GM18909 (cell line): ENCODE measurements at regions not wholly inside any gene's neighbourhood (a gene's known extent, or its start where the extent isn't known, plus 50 kb on each side); places are given as distances from the start of the nearest gene placed in this dataset.
"Not testable (repeated sequence)": the region's sequence is repeated elsewhere in the genome, so short reads cannot be mapped to it uniquely, and the experiment has no call there.

ENCODE experiments used
- ATAC-seq: cut with Tn5 transposase; IDR thresholded peaks from one replicate; pipeline ENCODE4 v1.9.1; 2021; ENCODE audit warnings: mild to moderate bottlenecking; ENCODE audit not compliant: unreplicated experiment, poor library complexity

DNA sequence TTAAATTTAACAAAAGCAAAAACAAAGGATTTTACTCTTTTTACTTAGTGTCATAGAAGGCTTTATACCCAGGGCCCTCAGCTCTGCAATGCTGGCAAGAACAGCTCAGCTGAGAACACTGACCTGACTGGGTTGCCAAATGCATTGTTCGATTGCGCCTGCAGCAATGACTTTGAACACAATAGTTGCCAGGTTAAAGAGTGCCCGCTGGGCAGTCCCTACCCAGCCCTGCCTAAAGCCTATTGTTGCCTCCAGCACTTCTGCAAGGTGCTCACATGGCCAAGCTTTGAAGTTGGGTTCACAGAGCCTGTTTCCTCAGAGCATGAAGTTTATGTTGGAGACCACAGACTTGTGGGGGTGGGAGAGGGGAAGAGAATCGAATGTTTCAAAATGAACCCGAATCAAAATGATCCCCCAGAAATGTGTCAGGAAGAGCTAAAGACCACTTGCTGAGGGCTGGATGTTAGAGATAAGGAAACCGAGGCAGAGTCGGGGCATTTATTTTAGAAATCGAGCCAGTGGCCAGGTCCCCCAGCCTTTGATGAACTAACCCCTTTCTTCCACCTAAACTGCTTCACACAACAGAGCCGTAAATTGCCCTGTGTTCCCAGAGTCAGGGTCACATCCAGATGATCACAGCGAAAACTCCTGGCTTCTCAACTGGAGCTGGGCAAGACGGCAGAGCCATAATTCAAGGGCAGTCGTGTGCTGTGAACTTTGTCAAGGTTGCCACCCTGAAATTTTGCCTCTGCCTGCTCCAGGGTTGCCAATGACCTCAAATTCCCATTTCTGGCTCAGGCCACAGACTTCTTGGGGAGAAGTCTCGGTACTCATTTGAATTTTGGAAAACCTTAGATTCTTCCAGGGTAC is 55.0 kb downstream of the FOXA2 start:
- ATAC-seq = no peak

DNA sequence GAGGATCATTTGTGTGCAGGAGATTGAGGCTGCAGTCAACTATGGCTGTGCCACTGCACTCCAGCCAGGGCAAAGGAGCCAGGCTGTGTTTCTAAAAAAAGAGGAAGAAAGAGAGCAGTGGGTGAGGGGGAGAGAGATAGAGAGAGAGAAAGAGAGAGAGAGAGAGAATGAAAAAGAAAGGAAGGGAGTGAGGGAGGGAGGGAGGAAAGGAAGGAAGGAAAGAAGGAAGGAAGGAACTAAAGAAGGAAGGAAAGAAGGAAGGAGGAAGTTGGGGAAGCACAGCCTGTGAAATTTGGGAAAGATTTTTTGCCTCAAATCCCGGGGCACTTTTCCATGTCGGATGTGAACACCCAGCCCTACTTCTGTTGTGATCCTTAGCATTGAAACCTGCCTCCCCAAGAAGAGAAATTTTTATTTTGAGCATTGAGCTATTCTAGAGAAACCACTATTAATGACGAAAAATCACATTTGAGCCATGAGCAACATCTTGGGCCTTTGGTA is 57.8 kb downstream of the FOXA2 start:
- no peak for ATAC-seq

DNA sequence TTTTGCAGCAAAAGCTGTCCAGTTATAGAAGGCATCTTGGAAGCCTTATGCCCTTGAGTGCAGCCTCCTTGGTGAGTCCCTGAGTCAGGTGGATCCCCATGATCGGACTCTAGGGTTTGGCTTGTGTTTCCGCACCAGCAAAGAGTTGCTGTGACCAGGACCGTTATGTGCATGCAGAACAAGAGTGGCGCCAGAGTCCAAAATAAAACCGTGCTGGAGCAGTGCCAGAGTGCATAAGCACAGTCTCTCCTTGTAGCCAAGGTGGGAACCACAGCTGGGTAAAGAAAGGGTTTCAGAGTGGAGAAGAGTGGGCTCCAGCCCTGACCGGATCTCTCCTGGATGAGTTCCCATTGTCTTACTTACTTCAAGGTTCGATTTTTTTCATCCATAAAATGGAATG is 58.6 kb downstream of the FOXA2 start:
- no peak for ATAC-seq

DNA sequence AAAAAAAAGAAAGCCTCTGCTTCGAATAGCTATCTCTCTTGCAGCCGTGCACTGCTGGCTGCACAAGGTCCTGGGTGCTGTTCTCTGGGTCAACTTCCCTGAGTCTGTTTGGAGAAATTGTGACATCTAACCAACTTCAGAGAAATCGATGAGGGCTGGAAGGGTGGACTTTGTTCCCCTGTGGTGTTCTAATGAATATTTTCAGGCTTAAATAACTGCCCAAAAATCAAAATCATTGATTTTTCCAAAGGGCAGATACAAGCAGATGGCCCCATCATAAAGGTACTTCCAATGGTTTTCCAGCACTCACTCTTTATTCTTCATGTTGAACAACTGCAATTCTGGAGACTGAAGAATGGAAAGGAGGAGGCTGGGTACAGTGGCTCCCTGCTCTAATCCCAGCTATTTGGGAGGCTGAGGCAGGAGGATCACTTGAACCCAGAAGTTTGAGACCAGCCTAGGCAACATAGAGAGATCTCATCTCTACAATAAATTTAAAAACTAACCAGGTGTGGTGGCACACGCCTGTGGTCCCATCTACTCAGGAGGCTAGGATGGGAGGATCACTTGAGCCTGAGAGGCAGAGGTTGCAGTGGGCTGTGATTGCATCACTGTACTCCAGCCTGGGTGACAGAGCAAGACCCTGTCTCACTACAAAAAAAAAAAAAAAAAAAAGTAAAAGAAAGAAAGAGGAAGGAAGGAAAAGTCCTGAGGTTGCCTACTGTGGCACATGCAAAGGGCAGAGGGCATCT is 59.1 kb downstream of the FOXA2 start:
- ATAC-seq = no peak

DNA sequence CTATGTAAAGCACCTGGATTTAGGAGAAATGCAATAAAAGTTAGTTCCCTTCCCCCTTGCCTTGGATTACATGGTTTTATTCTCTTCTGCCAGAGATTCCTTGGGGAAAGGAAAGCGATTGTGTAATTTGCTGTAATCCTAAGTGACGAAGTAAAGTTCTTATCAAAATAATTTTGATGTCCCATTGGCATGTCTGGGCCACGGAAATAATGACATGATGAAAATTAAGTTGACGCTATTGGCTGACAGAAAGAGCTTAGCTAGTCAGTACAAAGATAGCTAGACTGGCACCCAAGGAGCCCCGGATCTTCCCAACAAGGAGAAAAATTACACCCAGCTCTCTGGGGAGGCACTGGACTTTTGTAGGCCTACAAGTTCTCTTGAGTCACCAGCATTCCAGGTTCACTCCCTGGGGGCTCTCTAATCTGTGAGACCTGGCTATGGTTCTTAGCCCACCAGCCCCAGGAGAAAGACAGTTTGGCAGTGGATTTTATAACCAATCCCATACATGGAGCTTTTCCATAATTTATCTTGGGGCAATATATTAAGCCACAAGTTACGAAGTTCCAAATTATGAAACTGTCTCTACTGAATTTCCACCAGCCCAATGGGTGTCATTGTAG is 59.9 kb downstream of the FOXA2 start:
- no peak for ATAC-seq

DNA sequence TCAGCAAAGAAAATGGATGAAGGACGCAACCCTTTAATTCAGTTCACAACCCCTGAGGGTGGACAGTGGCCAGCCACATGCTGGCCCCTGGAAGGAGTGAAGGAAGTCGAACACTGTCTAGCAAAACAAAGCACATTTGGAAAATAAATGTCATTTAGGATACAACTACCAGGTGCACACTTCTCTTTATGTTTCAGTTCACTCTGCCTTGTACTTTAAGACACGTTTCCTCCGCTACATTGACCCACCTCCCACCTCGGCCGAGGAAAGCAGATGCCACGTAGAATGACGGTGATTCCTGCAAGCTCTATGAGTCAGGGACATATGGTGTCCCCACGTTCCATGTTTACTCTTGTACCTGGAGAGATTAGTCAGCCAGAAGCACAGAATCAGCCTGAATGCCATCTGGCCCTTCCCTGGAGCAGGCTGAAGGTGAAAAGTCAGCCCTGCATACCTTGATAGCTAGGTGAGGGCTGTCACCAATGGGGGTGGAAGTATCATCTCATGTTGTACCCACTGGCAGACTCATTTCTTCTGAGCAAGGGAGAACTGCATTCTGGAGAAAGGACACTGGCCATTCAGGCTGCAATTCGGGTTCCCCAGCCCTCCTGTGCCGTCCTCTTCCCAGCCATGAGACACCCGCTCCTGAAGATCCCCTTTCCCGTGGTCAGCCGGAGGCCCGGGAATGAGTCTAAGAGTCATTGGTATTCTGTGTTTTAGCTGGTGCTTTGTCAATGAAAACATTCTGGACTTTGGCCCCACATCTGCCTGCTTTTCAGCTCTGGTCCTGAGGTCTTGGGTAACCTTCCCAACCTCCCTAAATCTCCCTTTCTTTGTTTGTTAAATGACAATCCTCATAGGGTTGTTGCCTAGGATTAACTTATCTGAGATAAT is 60.6 kb downstream of the FOXA2 start:
- no peak for ATAC-seq

DNA sequence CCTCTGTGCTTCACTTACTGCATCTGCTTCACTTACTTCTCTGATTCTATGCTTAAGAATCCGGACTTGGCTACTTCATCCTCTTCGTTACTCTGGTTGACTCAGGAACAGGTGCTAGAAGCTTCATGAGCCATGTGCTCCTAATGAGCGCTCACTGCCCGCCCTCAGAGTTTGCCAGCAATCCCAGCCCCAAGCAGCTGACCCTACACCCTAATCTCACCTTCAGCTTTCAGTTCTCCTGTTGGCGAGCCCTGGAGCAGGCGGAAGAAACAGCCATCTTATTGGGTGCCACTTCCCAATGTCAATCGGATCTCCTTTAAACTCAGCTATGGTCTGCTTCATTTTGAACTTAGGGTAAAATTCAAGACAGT is 61.3 kb downstream of the FOXA2 start:
- no peak for ATAC-seq

DNA sequence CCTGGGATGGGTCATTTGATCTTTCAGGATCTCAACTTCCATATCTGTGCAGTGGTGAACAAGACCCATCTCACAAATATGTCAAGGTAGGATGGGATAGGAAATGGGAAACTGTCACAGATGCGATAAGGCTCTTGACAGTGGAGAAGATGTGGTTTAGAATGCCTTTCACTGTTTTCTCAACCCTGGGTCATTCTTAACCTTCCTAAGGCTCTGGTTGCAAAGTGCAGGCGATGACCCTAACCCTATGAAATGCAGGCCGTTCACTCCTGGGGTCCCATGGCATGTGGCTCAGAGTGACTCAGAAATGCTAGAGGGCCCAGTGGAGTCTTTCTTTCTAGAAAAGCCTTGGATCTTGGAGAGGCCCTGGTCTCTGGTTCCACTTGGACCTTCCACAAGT is 61.7 kb downstream of the FOXA2 start:
- ATAC-seq = no peak

DNA sequence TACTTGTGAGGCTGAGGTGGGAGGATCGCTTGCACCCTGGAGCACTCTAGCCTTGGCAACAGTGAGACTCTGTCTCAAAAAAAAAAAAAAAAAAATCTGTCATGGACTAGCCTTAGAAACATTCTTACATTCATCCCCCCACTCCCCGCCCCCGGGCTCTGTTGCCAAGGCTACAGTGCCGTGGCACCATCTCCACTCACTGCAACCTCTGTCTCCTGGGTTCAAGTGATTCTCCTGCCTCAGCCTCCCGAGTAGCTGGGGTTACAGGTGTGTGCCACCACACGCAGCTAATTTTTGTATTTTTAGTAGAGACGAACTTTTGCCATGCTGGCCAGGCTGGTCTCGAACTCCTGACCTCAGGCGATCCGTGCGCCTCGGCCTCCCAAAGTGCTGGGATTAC is 62.4 kb downstream of the FOXA2 start:
- ATAC-seq = not testable (repeated sequence)

DNA sequence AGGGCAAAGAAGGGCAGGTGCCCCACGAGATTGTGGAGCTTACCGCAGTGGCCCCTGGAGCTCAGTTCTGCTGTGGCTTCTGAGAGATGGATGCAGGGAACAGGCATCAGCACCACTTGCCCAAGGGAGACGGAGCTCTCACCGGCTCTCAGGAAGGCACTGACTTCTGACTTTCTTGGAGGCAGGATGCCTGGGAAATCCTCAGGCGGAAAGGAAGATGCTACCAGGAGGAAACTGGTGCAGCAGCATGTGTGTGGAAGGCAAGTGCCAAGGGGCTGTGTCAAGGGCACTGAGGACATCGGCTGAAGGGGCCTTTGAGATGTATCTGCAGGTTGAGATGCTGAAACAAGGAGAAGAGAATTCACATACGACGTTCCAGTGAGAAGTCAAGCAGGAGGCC is 64.0 kb downstream of the FOXA2 start:
- ATAC-seq = no peak

DNA sequence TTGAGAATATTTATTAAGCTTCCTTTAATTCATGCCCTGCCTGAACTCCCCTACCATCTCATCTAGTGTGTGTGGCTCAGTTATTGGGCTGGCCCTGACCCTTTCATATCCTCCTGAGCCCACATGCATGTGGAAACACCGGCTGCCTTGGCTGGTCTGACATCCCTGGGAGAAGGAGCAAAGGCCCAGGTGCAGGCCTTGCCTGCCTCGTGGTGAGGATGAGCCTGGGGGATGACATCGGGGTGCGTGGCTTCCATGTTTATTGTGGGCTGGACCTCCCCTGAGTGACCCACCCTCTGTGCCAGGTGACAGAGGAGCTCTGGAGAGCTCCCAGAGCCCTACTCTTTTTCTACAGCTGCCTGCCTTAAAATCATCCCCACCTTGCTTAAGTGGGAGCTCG is 69.1 kb downstream of the FOXA2 start:
- ATAC-seq = no peak

DNA sequence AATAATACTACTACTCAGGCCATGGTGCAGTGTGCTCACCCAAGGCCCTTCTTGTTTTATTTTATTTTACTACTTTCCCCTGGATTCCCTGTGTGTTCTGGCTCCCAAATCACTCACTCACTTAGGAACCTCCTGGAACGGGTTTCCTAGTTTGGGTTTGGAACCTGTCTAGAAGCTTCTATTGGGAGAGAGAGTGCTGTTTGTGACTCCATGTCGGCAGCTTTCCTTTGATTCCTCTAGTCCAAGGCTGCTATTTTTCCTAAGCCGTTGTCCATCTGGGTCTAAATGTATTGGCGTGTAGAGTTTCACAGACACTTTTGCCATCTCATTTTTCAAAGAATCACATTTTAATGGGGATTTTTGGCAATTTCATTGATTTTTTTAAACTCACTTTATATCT is 70.8 kb downstream of the FOXA2 start:
- no peak for ATAC-seq

DNA sequence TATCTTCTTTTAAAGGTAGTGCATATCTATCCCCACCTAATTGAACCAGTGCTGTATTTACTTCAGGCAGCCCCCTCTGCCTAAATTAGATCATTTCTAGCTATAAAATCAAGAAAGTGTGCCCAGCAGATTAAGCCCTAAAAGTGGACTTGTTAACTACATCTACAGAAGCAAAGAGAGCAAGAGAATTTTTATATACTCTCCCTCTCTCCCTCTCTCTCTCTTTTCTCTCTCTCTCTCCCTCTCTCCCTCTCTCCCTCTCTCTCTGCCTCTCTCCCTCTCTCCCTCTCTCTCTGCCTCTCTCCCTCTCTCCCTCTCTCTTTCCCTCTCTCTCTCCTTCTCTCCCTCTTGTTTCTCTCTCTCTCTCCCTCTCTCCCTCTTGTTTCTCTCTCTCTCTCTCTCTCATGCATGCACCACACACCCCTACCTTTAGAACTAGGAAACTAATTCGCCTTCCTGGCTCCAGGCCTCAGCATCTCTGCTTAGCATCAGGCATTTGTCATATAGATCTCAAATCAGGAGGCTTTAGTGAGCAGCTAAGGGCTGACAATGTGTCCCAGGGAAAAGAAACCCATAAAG is 71.4 kb downstream of the FOXA2 start:
- no peak for ATAC-seq

DNA sequence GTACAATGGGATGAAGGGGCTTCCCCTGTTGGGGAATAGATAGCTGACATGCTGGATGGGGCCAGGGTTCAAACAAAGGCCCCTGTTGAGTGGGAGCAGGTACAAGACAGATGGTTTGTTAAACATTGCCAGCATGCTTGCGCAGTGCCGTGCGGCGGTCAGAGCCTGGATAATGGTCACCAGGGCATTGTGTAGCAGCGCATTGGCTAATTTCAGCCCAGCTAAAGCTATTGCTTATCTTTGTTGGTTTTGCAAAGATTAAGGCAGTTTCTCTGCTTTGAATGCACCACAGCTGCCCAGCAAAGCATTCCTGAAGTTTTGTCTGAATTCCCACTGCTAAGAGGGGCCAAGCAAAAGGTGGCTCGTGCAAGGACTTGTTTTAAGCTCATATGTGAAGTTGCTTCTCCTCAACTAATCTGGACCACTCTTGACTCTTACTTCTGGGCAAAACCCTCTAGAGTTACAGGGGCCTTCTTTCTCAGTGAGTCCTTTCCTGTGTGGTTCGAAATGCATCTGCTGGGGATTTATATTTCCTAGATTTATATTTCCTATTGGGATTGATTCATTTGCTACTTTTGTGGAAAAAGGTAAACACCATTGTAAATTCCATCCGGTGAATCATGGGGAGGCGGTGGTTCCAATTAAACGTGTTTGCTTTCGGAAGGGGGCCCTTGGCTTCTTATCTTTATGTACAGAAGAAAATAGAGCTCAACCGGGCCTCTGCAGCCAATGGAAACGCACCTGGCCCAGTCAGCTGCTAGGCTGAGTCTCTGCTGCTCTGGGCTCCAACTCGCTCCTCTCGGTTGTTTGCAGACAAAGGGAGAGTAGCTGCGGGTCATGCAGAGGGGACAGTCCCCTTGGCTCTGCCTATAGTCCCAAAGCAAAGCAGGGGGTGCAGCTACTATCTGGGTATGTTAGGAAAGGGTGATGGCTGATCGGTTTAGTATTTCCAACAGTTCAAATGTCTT is 72.1 kb downstream of the FOXA2 start:
- ATAC-seq = no peak

DNA sequence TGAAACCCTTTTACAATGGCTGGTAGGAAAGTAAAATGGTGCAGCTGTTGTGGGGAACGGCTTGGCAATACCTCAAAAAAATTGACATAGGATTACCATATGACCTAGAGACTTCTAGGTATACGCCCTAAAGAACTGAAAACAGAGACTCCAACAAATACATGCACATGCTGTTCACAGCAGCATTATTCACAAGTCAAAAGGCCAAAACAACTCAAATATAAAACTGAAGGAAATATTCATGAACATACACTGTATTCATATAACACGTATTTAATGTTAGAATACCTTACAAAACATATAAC is 74.6 kb downstream of the FOXA2 start:
- ATAC-seq = no peak

DNA sequence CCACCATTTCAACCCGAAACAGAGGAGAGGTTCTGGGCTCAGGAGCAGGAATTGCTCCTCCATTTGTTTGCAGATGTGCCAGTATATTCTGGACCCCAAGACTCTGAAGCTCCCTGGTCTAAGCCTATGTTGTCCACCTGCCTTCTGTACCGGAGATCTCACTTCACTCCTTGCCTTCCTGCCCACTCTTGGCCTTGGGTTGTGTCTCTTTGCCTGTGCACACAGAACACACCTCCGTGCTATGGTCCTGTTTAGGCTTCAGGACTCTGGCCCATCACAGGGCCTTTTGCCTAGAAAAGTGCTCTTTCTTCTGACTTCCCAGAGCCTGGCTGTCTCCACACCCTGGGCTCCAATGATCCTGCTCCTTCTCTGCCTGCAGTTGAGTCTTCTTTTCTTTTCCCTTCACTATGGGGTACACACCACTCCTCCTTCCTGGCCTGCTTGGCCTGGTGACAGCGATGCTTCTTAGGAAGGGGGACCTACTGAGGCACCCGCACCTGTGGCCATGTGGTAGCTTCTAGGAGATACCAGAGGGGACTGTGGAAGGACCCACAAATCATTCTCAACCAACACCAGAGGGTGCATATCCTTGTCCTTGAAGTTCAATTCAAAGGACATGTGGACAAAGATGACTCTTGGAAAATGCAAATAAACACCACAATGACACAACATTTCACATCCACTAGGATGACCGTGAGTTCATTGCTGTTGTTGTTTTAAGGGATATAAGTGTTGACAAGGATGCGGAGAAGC is 75.1 kb downstream of the FOXA2 start:
- no peak for ATAC-seq

DNA sequence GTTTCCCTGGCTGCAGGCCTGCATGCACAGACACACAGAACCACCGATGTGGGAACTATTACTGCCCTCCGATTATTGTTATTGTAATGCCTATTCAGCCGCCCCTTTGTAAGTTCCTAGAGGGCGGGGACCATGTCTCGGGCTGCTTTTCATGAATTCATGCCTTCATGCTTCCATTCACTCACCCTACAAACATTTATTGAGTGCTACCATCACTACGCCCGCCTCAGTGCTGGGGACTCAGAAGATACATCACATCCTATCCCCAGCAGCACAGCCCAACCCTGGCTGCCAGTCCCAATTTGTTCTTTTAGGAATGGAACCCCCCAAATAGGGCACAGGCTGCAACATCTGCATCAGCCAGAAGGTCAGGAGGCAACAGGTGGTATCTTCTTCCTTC is 75.9 kb downstream of the FOXA2 start:
- no peak for ATAC-seq

DNA sequence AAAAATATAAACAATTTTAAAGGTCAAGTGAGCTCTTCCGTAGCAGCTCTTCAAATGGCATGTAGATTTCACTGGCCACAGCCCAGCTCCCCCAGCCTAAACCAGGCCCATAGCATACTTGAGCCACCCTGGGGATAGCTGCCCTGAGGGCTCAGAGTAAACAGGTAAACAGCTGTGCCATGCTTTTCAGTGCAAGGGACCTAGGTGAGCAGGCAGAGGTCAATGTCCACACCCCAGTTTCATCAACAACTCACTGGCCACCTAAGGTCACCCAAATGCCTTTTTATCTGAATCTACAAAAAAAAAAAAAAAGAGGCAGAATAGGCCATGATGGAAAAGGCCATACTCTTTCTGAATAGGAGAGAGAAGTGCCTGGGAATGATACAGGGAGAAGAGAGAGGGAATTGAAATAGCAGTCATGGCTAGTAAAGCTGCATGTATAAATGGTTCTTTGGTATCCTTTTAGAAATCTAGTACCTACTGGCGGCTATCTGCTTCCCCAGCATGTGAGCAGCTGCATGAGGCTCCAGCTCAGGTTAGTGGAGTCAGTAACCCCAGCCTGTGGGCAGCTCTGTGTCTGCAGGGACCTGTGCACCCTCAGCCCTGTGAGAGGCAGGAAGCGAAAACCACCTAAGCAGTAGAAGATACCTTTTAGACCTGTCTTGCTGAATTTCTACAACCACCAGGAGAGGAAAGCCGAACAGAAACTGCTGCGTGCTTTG is 77.0 kb downstream of the FOXA2 start:
- no peak for ATAC-seq
